Aorta (tissue), 5 donors: ENCODE measurements at regions not wholly inside any gene's neighbourhood (a gene's known extent, or its start where the extent isn't known, plus 50 kb on each side); places are given as distances from the start of the nearest gene placed in this dataset.

ENCODE experiments used
- ATAC-seq: fragments of 200-7000 bp; cut with Tn5 transposase; one replicate; pipeline ENCODE4 v1.9.1; 2022; ENCODE audit warnings: moderate library complexity; ENCODE audit not compliant: low FRiP score
- DNase-seq, 2 donors: peaks; one replicate each; pipeline ENCODE4 v3.0.0-alpha.2; 2020
- H3K27ac ChIP-seq, 2 donors: one replicate each; pipeline ENCODE4 v1.5.1; 2013; ENCODE audit warnings: low read length in 2 of 2, mild to moderate bottlenecking in 2 of 2, moderate library complexity in 2 of 2, control low read depth in 1 of 2, inconsistent platforms in 1 of 2, low read depth in 1 of 2
- H3K27me3 ChIP-seq, 2 donors: one replicate each; pipeline ENCODE4 v1.6.1; 2013; ENCODE audit warnings: control low read depth in 1 of 2, low read length in 1 of 2, mild to moderate bottlenecking in 1 of 2, moderate library complexity in 1 of 2; ENCODE audit not compliant: insufficient read depth in 2 of 2, control insufficient read depth in 1 of 2
- H3K36me3 ChIP-seq, 2 donors: one replicate each; pipeline ENCODE4 v1.6.1; 2013; ENCODE audit warnings: control low read depth in 1 of 2, low read length in 1 of 2, mild to moderate bottlenecking in 1 of 2; ENCODE audit not compliant: insufficient read depth in 2 of 2, control insufficient read depth in 1 of 2
- H3K4me1 ChIP-seq, 2 donors: one replicate each; pipeline ENCODE4 v1.6.1; 2013; ENCODE audit warnings: low read length in 2 of 2, control low read depth in 1 of 2, mild to moderate bottlenecking in 1 of 2, moderate library complexity in 1 of 2; ENCODE audit not compliant: insufficient read depth in 2 of 2, control insufficient read depth in 1 of 2
- H3K4me3 ChIP-seq, 2 donors: one replicate each; pipeline ENCODE4 v1.5.1; 2013; ENCODE audit warnings: low read length in 2 of 2, control low read depth in 1 of 2, mild to moderate bottlenecking in 1 of 2
- H3K9me3 ChIP-seq: one replicate; pipeline ENCODE4 v1.6.1; 2013; ENCODE audit warnings: mild to moderate bottlenecking, low read length; ENCODE audit not compliant: control insufficient read depth
- WGBS, 2 donors: extraction: QIAGEN DNeasy Blood & Tissue Kit; methylation state at CpG; one replicate each; pipeline ENCODE4 v1.1.7; 2013; 5-methylcytosine and 5-hydroxymethylcytosine counted together
- intact Hi-C, 2 donors: fragments of 100-400 bp; cut with DNase I; formaldehyde crosslinking; loops; one replicate each; pipeline versions ENCODE4 v1.14.2 to v1.15.0; 2022
- donor health status: healthy with polysubstance abuse.
- donor health status: Bipolar disorder and iron deficiency.
- donor health status: DM: no; HTN: no; CAD: no.
- donor health status: DM: no; HTN: no; CAD: no.
- donor health status: DM: yes; HTN: yes; CAD: no.

GRCh38 chr4:162343967-162344366 is 180.2 kb upstream of the FSTL5 start:
- ATAC-seq (no peak), DNase-seq (no peak)
- intact Hi-C loops = no loop called here
- Histone ChIP-seq H3K27ac (no peak overlapping the region), H3K36me3 (no peaks in the 10 kb centered on the region), H3K9me3 (no peaks in the 10 kb centered on the region), H3K4me3 (no peak overlapping the region), H3K27me3 (no peaks in the 10 kb centered on the region), H3K4me1 (no peaks in the 10 kb centered on the region)
- 1 to 86% methylated on average over 1 of the region's 1 CpG for WGBS, 2 donors

DNA sequence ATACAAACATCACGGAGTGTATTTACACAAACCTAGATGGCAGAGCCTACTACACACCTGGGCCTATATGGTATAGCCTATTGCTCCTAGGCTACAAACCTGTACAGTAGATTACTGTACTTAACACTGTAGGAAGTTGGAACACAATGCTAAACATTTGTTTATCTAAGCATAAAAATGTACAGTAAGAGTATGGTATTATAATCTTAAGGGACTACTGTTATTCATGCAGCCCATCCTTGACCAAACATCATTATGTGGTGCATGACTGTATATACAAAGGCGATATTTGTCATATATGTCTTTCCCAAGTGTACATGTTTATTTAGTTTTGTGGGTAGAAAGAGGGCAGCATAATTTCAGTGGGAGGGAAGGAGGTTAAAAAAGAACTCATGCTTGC is 177.7 kb upstream of the FSTL5 start:
- Histone ChIP-seq H3K4me1 (no peaks in the 10 kb centered on the region), H3K27me3 (no peaks in the 10 kb centered on the region), H3K27ac (no peak overlapping the region), H3K9me3 (no peaks in the 10 kb centered on the region), H3K36me3 (no peaks in the 10 kb centered on the region), H3K4me3 (no peak overlapping the region)
- intact Hi-C loops = no loop called here
- ATAC-seq (no peak), DNase-seq (no peak)
- WGBS, 2 donors = 45 to 66% methylated on average over 2 of the region's 2 CpGs

DNA sequence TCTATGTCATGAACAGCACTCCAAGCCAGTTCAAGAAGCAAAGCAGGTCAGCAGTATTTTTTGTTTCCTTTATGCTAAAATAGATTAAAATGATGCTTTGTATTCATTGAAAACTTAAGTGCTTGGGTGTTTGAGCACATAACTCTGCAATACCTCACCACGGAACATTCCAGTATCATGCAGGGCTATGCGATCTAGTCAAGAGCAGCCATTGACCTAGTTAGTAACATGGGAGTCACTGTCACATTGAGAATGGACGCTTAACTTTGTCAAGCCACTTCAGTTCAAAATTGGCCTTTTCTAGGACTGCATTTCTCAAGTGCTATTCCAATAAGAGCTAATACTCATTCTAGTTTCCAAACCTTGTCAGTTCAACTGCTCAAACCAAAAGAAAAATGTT is 160.1 kb upstream of the FSTL5 start:
- intact Hi-C loops = no loop called here
- H3K27me3 ChIP-seq = no peaks in the 10 kb centered on the region
- no peaks in the 10 kb centered on the region for H3K9me3 ChIP-seq
- H3K4me1 ChIP-seq = no peaks in the 10 kb centered on the region
- no peak overlapping the region for H3K27ac ChIP-seq
- H3K36me3 ChIP-seq = no peaks in the 10 kb centered on the region
- ATAC-seq (no peak), DNase-seq (no peak)
- no peak overlapping the region for H3K4me3 ChIP-seq
- 79 to 84% methylated on average over 3 of the region's 3 CpGs for WGBS, 2 donors

- intact Hi-C loops = no loop called here
These were observed 158.3 kb upstream of the FSTL5 start for GRCh38 chr4:162322054-162322453.

DNA sequence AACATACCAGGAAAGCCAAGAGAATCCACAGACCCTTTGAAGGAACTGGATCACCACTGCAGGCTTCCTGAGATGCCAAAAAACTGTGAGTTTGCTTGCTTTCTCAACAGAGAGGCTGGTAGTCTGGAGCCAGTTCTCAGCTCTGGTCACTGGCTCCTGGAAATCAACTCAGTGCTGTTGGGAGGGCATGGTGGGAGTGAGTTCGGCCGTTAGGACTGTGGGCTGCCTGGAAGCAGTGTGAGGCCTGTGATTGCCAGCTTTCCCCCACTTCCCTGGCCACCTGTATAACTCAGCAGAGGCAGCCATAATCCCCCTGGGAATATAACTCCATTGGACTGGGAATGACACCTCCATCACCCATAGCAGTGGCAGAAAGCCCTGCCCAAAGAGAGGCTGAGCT is 122.0 kb upstream of the FSTL5 start:
- Histone ChIP-seq H3K9me3 (peaks cover 1% of the 10 kb centered on the region), H3K27ac (no peak overlapping the region), H3K36me3 (no peaks in the 10 kb centered on the region), H3K27me3 (no peaks in the 10 kb centered on the region), H3K4me3 (no peak overlapping the region), H3K4me1 (no peaks in the 10 kb centered on the region)
- ATAC-seq (no peak), DNase-seq (no peak)
- intact Hi-C loops = no loop called here
- 76 to 87% methylated on average over 2 of the region's 2 CpGs for WGBS, 2 donors

More at GRCh38 chr4:162322054-162322453, 158.3 kb upstream of the FSTL5 start:
- H3K4me3 ChIP-seq = no peak overlapping the region
- H3K27me3 ChIP-seq = no peaks in the 10 kb centered on the region
- no peak overlapping the region for H3K27ac ChIP-seq
- WGBS, 2 donors = 62 to 76% methylated on average over 8 of the region's 8 CpGs
- ATAC-seq (no peak), DNase-seq (no peak)
- H3K4me1 ChIP-seq = no peaks in the 10 kb centered on the region
- H3K36me3 ChIP-seq = no peaks in the 10 kb centered on the region
- H3K9me3 ChIP-seq = no peaks in the 10 kb centered on the region

DNA sequence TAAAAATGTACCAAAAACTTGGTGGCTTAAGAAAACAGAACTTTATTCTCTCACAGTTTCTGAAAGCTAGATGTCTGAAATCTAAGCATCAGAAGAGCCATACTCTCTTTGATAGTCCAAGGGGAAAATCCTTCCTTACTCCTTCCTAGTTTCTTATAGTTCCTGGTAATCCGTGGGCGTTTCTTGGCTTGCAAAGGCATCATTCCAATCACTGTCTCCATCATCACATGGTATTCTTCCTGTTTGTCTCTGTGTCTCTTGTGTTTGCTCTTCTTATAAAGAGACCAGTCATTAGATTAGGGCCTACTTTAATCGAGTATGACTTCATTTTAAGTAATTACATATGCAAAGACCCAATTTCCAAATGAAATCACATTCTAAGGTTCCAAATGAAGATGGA is 118.9 kb upstream of the FSTL5 start:
- ATAC-seq = no peak
- Histone ChIP-seq H3K27me3 (no peaks in the 10 kb centered on the region), H3K36me3 (no peaks in the 10 kb centered on the region)

GRCh38 chr4:162274354-162274753 is 110.6 kb upstream of the FSTL5 start:
- Histone ChIP-seq H3K4me1 (no peaks in the 10 kb centered on the region), H3K36me3 (no peaks in the 10 kb centered on the region), H3K4me3 (no peak overlapping the region), H3K27me3 (no peaks in the 10 kb centered on the region), H3K9me3 (no peaks in the 10 kb centered on the region), H3K27ac (no peak overlapping the region)
- DNase-seq = peak in 1 of 2 donors; percentile 57
- intact Hi-C loops = no loop called here
- no peak for ATAC-seq
- WGBS, 2 donors = 77 to 88% methylated on average over 1 of the region's 1 CpG

More for the DNA sequence above, 118.9 kb upstream of the FSTL5 start:
- peaks cover 1% of the 10 kb centered on the region for H3K9me3 ChIP-seq
- no peak overlapping the region for H3K27ac ChIP-seq
- no peaks in the 10 kb centered on the region for H3K4me1 ChIP-seq
- DNase-seq = no peak
- no peak overlapping the region for H3K4me3 ChIP-seq
- intact Hi-C loops = no loop called here
- WGBS, 2 donors = 77 to 87% methylated on average over 3 of the region's 3 CpGs

GRCh38 chr4:162272215-162272614 is 108.4 kb upstream of the FSTL5 start:
- Histone ChIP-seq H3K9me3 (no peaks in the 10 kb centered on the region), H3K4me1 (no peaks in the 10 kb centered on the region), H3K4me3 (no peak overlapping the region), H3K27me3 (no peaks in the 10 kb centered on the region), H3K27ac (no peak overlapping the region), H3K36me3 (no peaks in the 10 kb centered on the region)
- intact Hi-C loops = no loop called here
- no peak for DNase-seq
- WGBS, 2 donors = 91 to 95% methylated on average over 2 of the region's 2 CpGs
- ATAC-seq = no peak

DNA sequence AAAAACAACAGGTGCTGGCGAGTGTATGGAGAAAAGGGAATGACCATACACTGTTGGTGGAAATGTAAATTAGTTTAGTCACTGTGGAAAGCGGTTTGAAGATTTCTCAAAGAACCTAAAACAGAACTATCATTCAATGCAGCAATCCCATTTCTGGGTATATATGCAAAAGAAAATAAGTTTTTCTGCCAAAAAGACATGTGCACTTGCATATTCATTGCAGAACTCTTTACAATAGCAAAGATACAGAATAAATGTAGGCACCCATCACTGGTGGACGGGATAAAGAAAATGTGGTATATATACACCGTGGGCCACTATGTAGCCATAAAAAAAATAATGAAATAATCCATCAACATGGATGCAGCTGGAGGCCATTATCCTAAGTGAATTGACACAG is 105.1 kb upstream of the FSTL5 start:
- intact Hi-C loops = no loop called here
- no peak overlapping the region for H3K4me3 ChIP-seq
- H3K9me3 ChIP-seq = no peaks in the 10 kb centered on the region
- no peaks in the 10 kb centered on the region for H3K4me1 ChIP-seq
- no peak for DNase-seq
- no peak overlapping the region for H3K27ac ChIP-seq
- 76 to 81% methylated on average over 4 of the region's 4 CpGs for WGBS, 2 donors
- ATAC-seq = no peak
- no peaks in the 10 kb centered on the region for H3K27me3 ChIP-seq
- no peaks in the 10 kb centered on the region for H3K36me3 ChIP-seq
